ENCODE measurements at regions not wholly inside any gene's neighbourhood (a gene's known extent, or its start where the extent isn't known, plus 50 kb on each side); places are given as distances from the start of the nearest gene placed in this dataset.

GRCh38 chr11:19499026-19499669 lies 213.5 kb upstream of the NAV2 start:
- TF ChIP-seq REST (IDR thresholded peaks at IDR 0.05; ENCODE audit: insufficient replicate concordance, low read depth): no peak
- TF ChIP-seq GABPA (IDR thresholded peaks at IDR 0.05; ENCODE audit: low read depth): no peak
- no peak for TF ChIP-seq POLR2AphosphoS5 (IDR thresholded peaks at IDR 0.05; ENCODE audit: low read depth)
- no peak for TF ChIP-seq CTCF (IDR thresholded peaks at IDR 0.05; ENCODE audit: insufficient read depth, low read length)
- no peak for TF ChIP-seq SPI1 (IDR thresholded peaks at IDR 0.05; ENCODE audit: borderline replicate concordance, low read depth)
- DNase-seq (ENCODE audit: low read depth in 1 of 2, low spot score in 1 of 2): no peak
- H3K27ac ChIP-seq (replicated peaks): no peak overlapping the region
- H3K4me3 ChIP-seq (replicated peaks; ENCODE audit: insufficient read depth, low read length): no peak overlapping the region
- no peaks in the 10 kb centered on the region for H3K27me3 ChIP-seq (ENCODE audit: insufficient read depth, poor library complexity, severe bottlenecking)

GRCh38 chr11:19493446-19494213 lies 219.0 kb upstream of the NAV2 start:
- Histone ChIP-seq H3K4me3 (replicated peaks; ENCODE audit: insufficient read depth, low read length) (no peak overlapping the region), H3K27me3 (ENCODE audit: insufficient read depth, poor library complexity, severe bottlenecking) (no peaks in the 10 kb centered on the region), H3K27ac (replicated peaks) (no peak overlapping the region)
- no peak for DNase-seq (ENCODE audit: low read depth in 1 of 2, low spot score in 1 of 2)
- TF ChIP-seq SPI1 (IDR thresholded peaks at IDR 0.05; ENCODE audit: borderline replicate concordance, low read depth) (no peak), CTCF (IDR thresholded peaks at IDR 0.05; ENCODE audit: insufficient read depth, low read length) (no peak), POLR2AphosphoS5 (IDR thresholded peaks at IDR 0.05; ENCODE audit: low read depth) (no peak), REST (IDR thresholded peaks at IDR 0.05; ENCODE audit: insufficient replicate concordance, low read depth) (no peak), GABPA (IDR thresholded peaks at IDR 0.05; ENCODE audit: low read depth) (no peak)

GRCh38 chr11:19482319-19483100 lies 230.1 kb upstream of the NAV2 start:
- TF ChIP-seq REST (IDR thresholded peaks at IDR 0.05; ENCODE audit: insufficient replicate concordance, low read depth) (no peak), POLR2AphosphoS5 (IDR thresholded peaks at IDR 0.05; ENCODE audit: low read depth) (no peak), SPI1 (IDR thresholded peaks at IDR 0.05; ENCODE audit: borderline replicate concordance, low read depth) (no peak), CTCF (IDR thresholded peaks at IDR 0.05; ENCODE audit: insufficient read depth, low read length) (no peak), GABPA (IDR thresholded peaks at IDR 0.05; ENCODE audit: low read depth) (no peak)
- DNase-seq (ENCODE audit: low read depth in 1 of 2, low spot score in 1 of 2): no peak
- Histone ChIP-seq H3K27ac (replicated peaks) (no peak overlapping the region), H3K27me3 (ENCODE audit: insufficient read depth, poor library complexity, severe bottlenecking) (no peaks in the 10 kb centered on the region), H3K4me3 (replicated peaks; ENCODE audit: insufficient read depth, low read length) (no peak overlapping the region)

Data from HL-60 (cell line).